ENCODE measurements at regions not wholly inside any gene's neighbourhood (a gene's known extent, or its start where the extent isn't known, plus 50 kb on each side); places are given as distances from the start of the nearest gene placed in this dataset.

DNA sequence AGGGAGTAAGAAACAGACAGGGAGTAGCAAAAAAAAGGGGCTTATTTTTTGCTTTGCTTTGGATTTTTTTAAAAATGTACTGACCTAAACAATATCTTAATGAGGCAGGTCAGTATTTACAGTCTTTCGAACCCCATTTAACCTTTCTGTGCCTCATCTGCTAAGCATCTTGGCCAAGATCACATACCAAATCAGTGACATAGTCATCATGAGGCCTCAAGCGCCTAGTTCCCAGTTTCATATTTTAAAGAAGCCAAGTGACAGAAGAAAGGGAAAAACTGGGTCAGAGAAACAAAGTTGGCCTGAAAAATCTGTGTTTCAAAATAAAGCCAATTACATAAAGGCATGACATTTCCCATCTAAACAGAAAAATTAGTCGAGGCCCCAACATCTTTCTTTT, 94.6 kb upstream of the WDR44 start:
- TF ChIP-seq, protein P1, sequence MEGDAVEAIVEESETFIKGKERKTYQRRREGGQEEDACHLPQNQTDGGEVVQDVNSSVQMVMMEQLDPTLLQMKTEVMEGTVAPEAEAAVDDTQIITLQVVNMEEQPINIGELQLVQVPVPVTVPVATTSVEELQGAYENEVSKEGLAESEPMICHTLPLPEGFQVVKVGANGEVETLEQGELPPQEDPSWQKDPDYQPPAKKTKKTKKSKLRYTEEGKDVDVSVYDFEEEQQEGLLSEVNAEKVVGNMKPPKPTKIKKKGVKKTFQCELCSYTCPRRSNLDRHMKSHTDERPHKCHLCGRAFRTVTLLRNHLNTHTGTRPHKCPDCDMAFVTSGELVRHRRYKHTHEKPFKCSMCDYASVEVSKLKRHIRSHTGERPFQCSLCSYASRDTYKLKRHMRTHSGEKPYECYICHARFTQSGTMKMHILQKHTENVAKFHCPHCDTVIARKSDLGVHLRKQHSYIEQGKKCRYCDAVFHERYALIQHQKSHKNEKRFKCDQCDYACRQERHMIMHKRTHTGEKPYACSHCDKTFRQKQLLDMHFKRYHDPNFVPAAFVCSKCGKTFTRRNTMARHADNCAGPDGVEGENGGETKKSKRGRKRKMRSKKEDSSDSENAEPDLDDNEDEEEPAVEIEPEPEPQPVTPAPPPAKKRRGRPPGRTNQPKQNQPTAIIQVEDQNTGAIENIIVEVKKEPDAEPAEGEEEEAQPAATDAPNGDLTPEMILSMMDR (conservative IDR thresholded peaks at IDR 0.05): no peak
- TF ChIP-seq EZH2 (IDR thresholded peaks at IDR 0.05; ENCODE audit: low read depth): no peak

Data from PC-9 (cell line).